ENCODE measurements at regions not wholly inside any gene's neighbourhood (a gene's known extent, or its start where the extent isn't known, plus 50 kb on each side); places are given as distances from the start of the nearest gene placed in this dataset.

- intact Hi-C loops (cut with micrococcal nuclease) = no loop called here
- no peak for TF ChIP-seq CTCF (IDR thresholded peaks at IDR 0.05; ENCODE audit: borderline replicate concordance)
- Histone ChIP-seq H3K27ac (replicated peaks) (no peak overlapping the region), H3K27me3 (ENCODE audit: low read depth) (no peaks in the 10 kb centered on the region), H3K4me3 (no peak overlapping the region), H3K4me1 (no peaks in the 10 kb centered on the region), H3K36me3 (no peaks in the 10 kb centered on the region), H3K9me3 (replicated peaks) (no peaks in the 10 kb centered on the region)
- DNase-seq = no peak
These were observed 717.2 kb upstream of the KCND2 start for GRCh38 chr7:119555788-119556187.

GRCh38 chr7:119556436-119556835 is 716.5 kb upstream of the KCND2 start:
- H3K36me3 ChIP-seq = no peaks in the 10 kb centered on the region
- H3K4me3 ChIP-seq = no peak overlapping the region
- no peaks in the 10 kb centered on the region for H3K4me1 ChIP-seq
- no peaks in the 10 kb centered on the region for H3K27me3 ChIP-seq (ENCODE audit: low read depth)
- TF ChIP-seq CTCF (IDR thresholded peaks at IDR 0.05; ENCODE audit: borderline replicate concordance) = no peak
- no peak for DNase-seq
- intact Hi-C loops (cut with micrococcal nuclease) = no loop called here
- H3K27ac ChIP-seq (replicated peaks) = no peak overlapping the region
- H3K9me3 ChIP-seq (replicated peaks) = no peaks in the 10 kb centered on the region

- Histone ChIP-seq H3K27me3 (ENCODE audit: low read depth) (no peaks in the 10 kb centered on the region), H3K4me1 (no peaks in the 10 kb centered on the region), H3K27ac (replicated peaks) (no peak overlapping the region), H3K36me3 (no peaks in the 10 kb centered on the region), H3K9me3 (replicated peaks) (no peaks in the 10 kb centered on the region), H3K4me3 (no peak overlapping the region)
- TF ChIP-seq CTCF (IDR thresholded peaks at IDR 0.05; ENCODE audit: borderline replicate concordance) = no peak
- no peak for DNase-seq
- intact Hi-C loops (cut with micrococcal nuclease) = no loop called here
These were observed 711.2 kb upstream of the KCND2 start for GRCh38 chr7:119561751-119562150.

GRCh38 chr7:119562839-119563238 is 710.1 kb upstream of the KCND2 start:
- no peaks in the 10 kb centered on the region for H3K36me3 ChIP-seq
- no peaks in the 10 kb centered on the region for H3K4me1 ChIP-seq
- no peak for DNase-seq
- no peaks in the 10 kb centered on the region for H3K27me3 ChIP-seq (ENCODE audit: low read depth)
- intact Hi-C loops (cut with micrococcal nuclease) = no loop called here
- no peak for TF ChIP-seq CTCF (IDR thresholded peaks at IDR 0.05; ENCODE audit: borderline replicate concordance)
- H3K27ac ChIP-seq (replicated peaks) = no peak overlapping the region
- H3K4me3 ChIP-seq = no peak overlapping the region
- no peaks in the 10 kb centered on the region for H3K9me3 ChIP-seq (replicated peaks)

GRCh38 chr7:119571666-119572065 is 701.3 kb upstream of the KCND2 start:
- no peak overlapping the region for H3K4me3 ChIP-seq
- no peak for DNase-seq
- no peaks in the 10 kb centered on the region for H3K27me3 ChIP-seq (ENCODE audit: low read depth)
- no peaks in the 10 kb centered on the region for H3K9me3 ChIP-seq (replicated peaks)
- intact Hi-C loops (cut with micrococcal nuclease) = no loop called here
- no peaks in the 10 kb centered on the region for H3K4me1 ChIP-seq
- H3K36me3 ChIP-seq = no peaks in the 10 kb centered on the region
- TF ChIP-seq CTCF (IDR thresholded peaks at IDR 0.05; ENCODE audit: borderline replicate concordance) = no peak
- no peak overlapping the region for H3K27ac ChIP-seq (replicated peaks)

- H3K36me3 ChIP-seq = no peaks in the 10 kb centered on the region
- H3K27ac ChIP-seq (replicated peaks) = no peak overlapping the region
- no peak for DNase-seq
- H3K4me3 ChIP-seq = no peak overlapping the region
- no peaks in the 10 kb centered on the region for H3K9me3 ChIP-seq (replicated peaks)
- H3K27me3 ChIP-seq (ENCODE audit: low read depth) = no peaks in the 10 kb centered on the region
- no peak for TF ChIP-seq CTCF (IDR thresholded peaks at IDR 0.05; ENCODE audit: borderline replicate concordance)
- intact Hi-C loops (cut with micrococcal nuclease) = no loop called here
- no peaks in the 10 kb centered on the region for H3K4me1 ChIP-seq
These were observed 700.8 kb upstream of the KCND2 start for GRCh38 chr7:119572132-119572531.
